B cell (primary cell): ENCODE measurements at regions not wholly inside any gene's neighbourhood (a gene's known extent, or its start where the extent isn't known, plus 50 kb on each side); places are given as distances from the start of the nearest gene placed in this dataset.

Experiments used
- ATAC-seq: fragments of 200-7000 bp; cut with Tn5 transposase; one replicate; pipeline ENCODE4 v1.10.0; 2021; ENCODE audit warnings: low read depth, mild to moderate bottlenecking, moderate number of reproducible peaks, moderate library complexity
- CTCF ChIA-PET: fragments of 350-600 bp; sonication (Branson Sonifier 250); formaldehyde crosslinking; loops from one replicate; lab custom pipeline; 2021; ENCODE audit warnings: antibody characterized with exemption, inconsistent platforms; lab: Charles Lee
- POLR2A ChIA-PET: fragments of 350-600 bp; sonication (Branson Sonifier 250); formaldehyde crosslinking; loops from one replicate; lab custom pipeline; 2021; ENCODE audit warnings: antibody characterized with exemption; lab: Charles Lee
- DNase-seq: peaks from one replicate; pipeline ENCODE4 v3.0.0; 2013
- H2AFZ ChIP-seq: 2 replicates; pipeline ENCODE4 v1.6.1; 2012; ENCODE audit warnings: mild to moderate bottlenecking, low read depth, low read length; ENCODE audit not compliant: insufficient read depth, poor library complexity, severe bottlenecking
- H3K27ac ChIP-seq, 2 donors: 1 replicate in 1 of 2; 2 replicates in 1 of 2; pipeline ENCODE4 v1.5.1; 2012 to 2013; ENCODE audit warnings: low read length in 2 of 2, mild to moderate bottlenecking in 2 of 2, moderate library complexity in 1 of 2
- H3K27me3 ChIP-seq, 4 experiments: fragments of 200-600 bp in 1 of 4; sonication (generic) in 1 of 4; replicated peaks in 1 of 4; 1 replicate in 2 of 4; 2 replicates in 2 of 4; pipeline versions ENCODE4 v1.6.1 to v1.7.0; 2013 to 2016; ENCODE audit warnings: low read length in 3 of 4, mild to moderate bottlenecking in 2 of 4, mixed read lengths in 1 of 4, moderate library complexity in 1 of 4; ENCODE audit not compliant: insufficient read depth in 4 of 4, control insufficient read depth in 3 of 4; ENCODE audit errors: control extremely low read depth in 1 of 4
- H3K36me3 ChIP-seq, 2 experiments: replicated peaks in 1 of 2; 1 replicate in 1 of 2; 2 replicates in 1 of 2; pipeline versions ENCODE4 v1.6.1 to v1.7.1; 2013; ENCODE audit warnings: low read length in 1 of 2; ENCODE audit not compliant: insufficient read depth in 2 of 2, control insufficient read depth in 1 of 2; ENCODE audit errors: control extremely low read depth in 1 of 2, extremely low read depth in 1 of 2
- H3K4me1 ChIP-seq, 2 donors: fragments of 200-600 bp in 1 of 2; sonication (generic) in 1 of 2; 1 replicate in 1 of 2; 2 replicates in 1 of 2; pipeline versions ENCODE4 v1.5.1 to v1.6.1; 2013 to 2017; ENCODE audit warnings: low read length in 2 of 2; ENCODE audit not compliant: control insufficient read depth in 2 of 2, insufficient read depth in 2 of 2
- H3K4me2 ChIP-seq: replicated peaks from 2 replicates; pipeline ENCODE3; 2012; ENCODE audit warnings: mild to moderate bottlenecking, low read depth, low read length; ENCODE audit not compliant: poor library complexity, severe bottlenecking
- H3K4me3 ChIP-seq, 5 experiments: fragments of 200-600 bp in 1 of 5; sonication (generic) in 1 of 5; 1 replicate in 3 of 5; 2 replicates in 2 of 5; pipeline versions ENCODE4 v1.5.1 to v1.7.0; 2011 to 2016; ENCODE audit warnings: low read length in 4 of 5, mild to moderate bottlenecking in 4 of 5, low read depth in 2 of 5, control low read depth in 1 of 5, moderate library complexity in 1 of 5; ENCODE audit not compliant: insufficient read depth in 1 of 5; ENCODE audit errors: control extremely low read depth in 1 of 5, extremely low read depth in 1 of 5
- H3K79me2 ChIP-seq: fragments of 200-600 bp; sonication (generic); one replicate; pipeline ENCODE4 v1.6.0; 2016; ENCODE audit warnings: low read length; ENCODE audit not compliant: control insufficient read depth, insufficient read depth
- H3K9ac ChIP-seq: fragments of 200-600 bp; sonication (generic); 2 replicates; pipeline ENCODE4 v1.6.1; 2017; ENCODE audit warnings: mild to moderate bottlenecking, low read length, moderate library complexity
- H3K9me3 ChIP-seq, 3 donors: one replicate each; pipeline versions ENCODE4 v1.6.1 to v1.7.1; 2013; ENCODE audit warnings: low read length in 2 of 3; ENCODE audit not compliant: control insufficient read depth in 2 of 3, insufficient read depth in 1 of 3; ENCODE audit errors: control extremely low read depth in 1 of 3
- H4K20me1 ChIP-seq: 2 replicates; pipeline ENCODE4 v1.6.0; 2012; ENCODE audit warnings: mild to moderate bottlenecking, low read length; ENCODE audit not compliant: insufficient read depth, control insufficient read depth, poor library complexity, severe bottlenecking
- H3K27ac Mint-ChIP-seq: one replicate; pipeline ENCODE4 v1.8.0; 2021; ENCODE audit warnings: mixed read lengths
- H3K27me3 Mint-ChIP-seq: one replicate; pipeline ENCODE4 v1.8.0; 2021; ENCODE audit warnings: mixed read lengths
- H3K4me1 Mint-ChIP-seq: one replicate; pipeline ENCODE4 v1.8.0; 2021; ENCODE audit warnings: mixed read lengths
- H3K4me3 Mint-ChIP-seq: one replicate; pipeline ENCODE4 v1.8.0; 2021; ENCODE audit warnings: mixed read lengths
- H3K9me3 Mint-ChIP-seq: one replicate; pipeline ENCODE4 v1.8.0; 2022; ENCODE audit warnings: mixed read lengths; ENCODE audit not compliant: insufficient read depth
- CTCF ChIP-seq: fragments of 200-600 bp; IDR thresholded peaks from one replicate; pipeline ENCODE4 v1.8.0; 2022; ENCODE audit warnings: antibody characterized with exemption, mild to moderate bottlenecking
- EZH2 ChIP-seq: IDR thresholded peaks from 2 replicates; pipeline ENCODE4 v1.6.1; 2012; ENCODE audit warnings: borderline replicate concordance, low read depth, mild to moderate bottlenecking, moderate library complexity, low read length; ENCODE audit not compliant: insufficient read depth, poor library complexity, severe bottlenecking
- WGBS: methylation state at CpG from one replicate; pipeline ENCODE4 v1.1.5; 2013; ENCODE audit warnings: missing lambda C conversion rate; ENCODE audit not compliant: insufficient coverage; 5-methylcytosine and 5-hydroxymethylcytosine counted together
- intact Hi-C: fragments of 100-400 bp; cut with micrococcal nuclease; formaldehyde crosslinking; loops from one replicate; pipeline ENCODE4 v1.10.0; 2022

- Histone ChIP-seq H3K9me3 (no peaks in the 10 kb centered on the region), H3K9ac (no peak overlapping the region), H4K20me1 (no peaks in the 10 kb centered on the region), H3K4me3 (no peak overlapping the region), H3K27me3 (no peaks in the 10 kb centered on the region), H3K79me2 (no peaks in the 10 kb centered on the region), H3K4me2 (no peak overlapping the region), H3K27ac (no peak overlapping the region), H2AFZ (no peak overlapping the region), H3K4me1 (no peaks in the 10 kb centered on the region), H3K36me3 (no peaks in the 10 kb centered on the region)
- TF ChIP-seq CTCF, result no peak
- no peak for TF ChIP-seq EZH2
- intact Hi-C loops, result no loop called here
- ChIA-PET CTCF (no interaction called here), POLR2A (no interaction called here)
- Mint-ChIP-seq H3K9me3 (peaks cover 2% of the 10 kb centered on the region), H3K27me3 (no peaks in the 10 kb centered on the region), H3K4me1 (no peaks in the 10 kb centered on the region), H3K27ac (no peak overlapping the region), H3K4me3 (no peak overlapping the region)
- DNase-seq, result no peak
- WGBS, result no CpG with 5 or more reads among the region's 2 CpGs
- no peak for ATAC-seq
Observed at GRCh38 chr6:84317463-84317862, 90.0 kb upstream of the CEP162 start.

GRCh38 chr6:84314377-84314898, 87.0 kb upstream of the CEP162 start:
- Histone ChIP-seq H3K9ac (no peak overlapping the region), H3K36me3 (no peaks in the 10 kb centered on the region), H3K4me2 (no peak overlapping the region), H3K27ac (no peak overlapping the region), H3K9me3 (no peaks in the 10 kb centered on the region), H3K4me1 (no peaks in the 10 kb centered on the region), H3K27me3 (no peaks in the 10 kb centered on the region), H4K20me1 (no peaks in the 10 kb centered on the region), H3K4me3 (no peak overlapping the region), H3K79me2 (no peaks in the 10 kb centered on the region), H2AFZ (no peak overlapping the region)
- no peak for ATAC-seq
- no peak for TF ChIP-seq CTCF
- no peak for TF ChIP-seq EZH2
- no peak for DNase-seq
- no peak overlapping the region for H3K27ac Mint-ChIP-seq
- ChIA-PET POLR2A (no interaction called here), CTCF (no interaction called here)
- H3K9me3 Mint-ChIP-seq, result peaks cover 2% of the 10 kb centered on the region
- WGBS, result 78% methylated on average over 1 of the region's 1 CpG
- intact Hi-C loops, result no loop called here
- H3K27me3 Mint-ChIP-seq, result no peaks in the 10 kb centered on the region
- no peak overlapping the region for H3K4me3 Mint-ChIP-seq
- H3K4me1 Mint-ChIP-seq, result no peaks in the 10 kb centered on the region
